Small intestine (tissue), 7 donors: ENCODE measurements at regions not wholly inside any gene's neighbourhood (a gene's known extent, or its start where the extent isn't known, plus 50 kb on each side); places are given as distances from the start of the nearest gene placed in this dataset.
"Not testable (repeated sequence)": the region's sequence is repeated elsewhere in the genome, so short reads cannot be mapped to it uniquely, and the experiment has no call there.

ENCODE experiments used
- DNase-seq, 2 donors: peaks; one replicate each; pipeline versions ENCODE4 v3.0.0 to v3.0.0-alpha.2; 2013
- FAIRE-seq: peaks from 2 replicates; lab custom pipeline; 2012; peaks lifted over from hg19 to GRCh38; lab: Jason Lieb, UNC
- H3K27ac ChIP-seq, 3 donors: one replicate each; pipeline ENCODE4 v1.5.1; 2013; ENCODE audit warnings: low read length in 2 of 3, mild to moderate bottlenecking in 2 of 3, control low read depth in 1 of 3, inconsistent platforms in 1 of 3, low read depth in 1 of 3, moderate library complexity in 1 of 3
- H3K27me3 ChIP-seq, 3 donors: one replicate each; pipeline ENCODE4 v1.6.1; 2013; ENCODE audit warnings: low read length in 3 of 3, inconsistent platforms in 1 of 3; ENCODE audit not compliant: control insufficient read depth in 3 of 3, insufficient read depth in 3 of 3
- H3K36me3 ChIP-seq, 3 donors: one replicate each; pipeline ENCODE4 v1.6.1; 2013; ENCODE audit warnings: low read length in 3 of 3, inconsistent platforms in 1 of 3, low read depth in 1 of 3, mild to moderate bottlenecking in 1 of 3, moderate library complexity in 1 of 3; ENCODE audit not compliant: control insufficient read depth in 3 of 3, insufficient read depth in 2 of 3
- H3K4me1 ChIP-seq, 3 donors: one replicate each; pipeline ENCODE4 v1.6.1; 2013; ENCODE audit warnings: low read length in 2 of 3, inconsistent platforms in 1 of 3, low read depth in 1 of 3, mild to moderate bottlenecking in 1 of 3, moderate library complexity in 1 of 3; ENCODE audit not compliant: control insufficient read depth in 3 of 3, insufficient read depth in 2 of 3
- H3K4me3 ChIP-seq, 3 donors: one replicate each; pipeline ENCODE4 v1.5.1; 2013; ENCODE audit warnings: low read length in 3 of 3, control low read depth in 1 of 3, inconsistent platforms in 1 of 3, low read depth in 1 of 3, mild to moderate bottlenecking in 1 of 3, moderate library complexity in 1 of 3
- H3K9me3 ChIP-seq, 2 donors: one replicate each; pipeline ENCODE4 v1.6.1; 2013; ENCODE audit warnings: low read depth in 1 of 2, low read length in 1 of 2; ENCODE audit not compliant: control insufficient read depth in 2 of 2, insufficient read depth in 1 of 2
- WGBS, 3 donors: extraction: QIAGEN DNeasy Blood & Tissue Kit; methylation state at CpG; one replicate each; pipeline ENCODE4 v1.1.7; 2013; 5-methylcytosine and 5-hydroxymethylcytosine counted together
- donor health status: healthy with polysubstance abuse.
- donor health status: control.
- donor health status: control.
- donor health status: Bipolar disorder and iron deficiency.
- donor health status: healthy.

- H3K27me3 ChIP-seq = no peaks in the 10 kb centered on the region
- H3K4me1 ChIP-seq = no peaks in the 10 kb centered on the region
- H3K4me3 ChIP-seq = no peak overlapping the region
- FAIRE-seq (no peak), DNase-seq (no peak)
- 74 to 82% (median 77%) methylated on average over 6 of the region's 6 CpGs for WGBS, 3 donors
- H3K27ac ChIP-seq = no peak overlapping the region
- H3K36me3 ChIP-seq = no peaks in the 10 kb centered on the region
- H3K9me3 ChIP-seq = no peaks in the 10 kb centered on the region
Measured at GRCh38 chr6:84860509-84860908, 96.1 kb upstream of the TBX18 start.

- 63 to 67% (median 65%) methylated on average over 8 of the region's 8 CpGs for WGBS, 3 donors
- FAIRE-seq = no peak
- Histone ChIP-seq H3K27ac (no peak overlapping the region), H3K4me3 (no peak overlapping the region), H3K36me3 (no peaks in the 10 kb centered on the region), H3K4me1 (no peaks in the 10 kb centered on the region), H3K9me3 (no peaks in the 10 kb centered on the region), H3K27me3 (no peaks in the 10 kb centered on the region)
- no peak for DNase-seq
Measured at GRCh38 chr6:84854811-84855400, 90.5 kb upstream of the TBX18 start.

GRCh38 chr6:84853901-84854300 lies 89.5 kb upstream of the TBX18 start:
- no peak for DNase-seq
- Histone ChIP-seq H3K4me1 (no peaks in the 10 kb centered on the region), H3K27ac (no peak overlapping the region), H3K9me3 (no peaks in the 10 kb centered on the region), H3K27me3 (no peaks in the 10 kb centered on the region), H3K4me3 (no peak overlapping the region), H3K36me3 (no peaks in the 10 kb centered on the region)
- no peak for FAIRE-seq

GRCh38 chr6:84848960-84849359 lies 84.6 kb upstream of the TBX18 start:
- H3K4me1 ChIP-seq = no peaks in the 10 kb centered on the region
- no peak for FAIRE-seq
- H3K9me3 ChIP-seq = no peaks in the 10 kb centered on the region
- DNase-seq = no peak
- 5 to 47% (median 13%) methylated on average over 1 of the region's 1 CpG for WGBS, 3 donors
- H3K36me3 ChIP-seq = no peaks in the 10 kb centered on the region
- no peak overlapping the region for H3K4me3 ChIP-seq
- no peak overlapping the region for H3K27ac ChIP-seq
- H3K27me3 ChIP-seq = no peaks in the 10 kb centered on the region

GRCh38 chr6:84847390-84848160 lies 83.2 kb upstream of the TBX18 start:
- 33 to 48% (median 35%) methylated on average over 3 of the region's 3 CpGs for WGBS, 3 donors
- Histone ChIP-seq H3K27ac (no peak overlapping the region), H3K9me3 (no peaks in the 10 kb centered on the region), H3K4me1 (no peaks in the 10 kb centered on the region), H3K36me3 (no peaks in the 10 kb centered on the region), H3K4me3 (no peak overlapping the region), H3K27me3 (no peaks in the 10 kb centered on the region)
- FAIRE-seq (no peak), DNase-seq (no peak)

GRCh38 chr6:84842525-84843166 lies 78.2 kb upstream of the TBX18 start:
- Histone ChIP-seq H3K4me3 (no peak overlapping the region), H3K9me3 (no peaks in the 10 kb centered on the region), H3K27ac (no peak overlapping the region), H3K4me1 (no peaks in the 10 kb centered on the region), H3K27me3 (no peaks in the 10 kb centered on the region), H3K36me3 (no peaks in the 10 kb centered on the region)
- no peak for FAIRE-seq
- DNase-seq = no peak

- not testable (repeated sequence) for H3K36me3 ChIP-seq, H3K4me1 ChIP-seq, FAIRE-seq, H3K9me3 ChIP-seq, H3K4me3 ChIP-seq, H3K27ac ChIP-seq, DNase-seq, H3K27me3 ChIP-seq
- WGBS, 3 donors = 88 to 91% (median 90%) methylated on average over 5 of the region's 5 CpGs
Measured at GRCh38 chr6:84837068-84837866, 72.9 kb upstream of the TBX18 start.

- no peak for FAIRE-seq
- Histone ChIP-seq H3K4me1 (no peaks in the 10 kb centered on the region), H3K27me3 (no peaks in the 10 kb centered on the region), H3K4me3 (no peak overlapping the region), H3K36me3 (no peaks in the 10 kb centered on the region), H3K27ac (no peak overlapping the region), H3K9me3 (no peaks in the 10 kb centered on the region)
- DNase-seq = no peak
Measured at GRCh38 chr6:84836366-84836765, 72.0 kb upstream of the TBX18 start.
